GM12892 (cell line): ENCODE measurements at regions not wholly inside any gene's neighbourhood (a gene's known extent, or its start where the extent isn't known, plus 50 kb on each side); places are given as distances from the start of the nearest gene placed in this dataset.

Experiments used
- POLR2A ChIP-seq: IDR thresholded peaks from 2 replicates; pipeline ENCODE4 v1.6.1; 2011; ENCODE audit warnings: low read depth, low read length, control low read depth
- POLR2AphosphoS5 ChIP-seq: IDR thresholded peaks from 2 replicates; pipeline ENCODE4 v1.6.1; 2011; ENCODE audit warnings: low read depth, low read length, control low read depth

GRCh38 chr14:89576960-89577359 is 159.9 kb upstream of the FOXN3 start:
- TF ChIP-seq POLR2A (no peak), POLR2AphosphoS5 (no peak)
